ENCODE measurements at regions not wholly inside any gene's neighbourhood (a gene's known extent, or its start where the extent isn't known, plus 50 kb on each side); places are given as distances from the start of the nearest gene placed in this dataset.

- Histone ChIP-seq H3K4ac (replicated peaks; ENCODE audit: insufficient read length, low read depth, low read length) (no peak overlapping the region), H3K27ac (ENCODE audit: low read depth, low read length) (no peak overlapping the region), H3K23me2 (ENCODE audit: low read depth, low read length) (no peaks in the 10 kb centered on the region), H2BK20ac (ENCODE audit: low read length) (no peak overlapping the region), H3K9me3 (ENCODE audit: insufficient read depth in 2 of 2, low read depth in 1 of 2, low read length in 1 of 2) (no peaks in the 10 kb centered on the region), H4K5ac (ENCODE audit: insufficient read length, low read depth, low read length) (no peak overlapping the region), H3K56ac (replicated peaks; ENCODE audit: insufficient read length, low read depth, low read length) (no peak overlapping the region), H3K4me2 (ENCODE audit: insufficient read depth in 1 of 2, low read depth in 2 of 2, low read length in 2 of 2) (no peak overlapping the region), H3K14ac (ENCODE audit: insufficient read length) (no peak overlapping the region), H2AFZ (ENCODE audit: low read length) (no peak overlapping the region), H2BK120ac (replicated peaks; ENCODE audit: low read depth, low read length) (no peak overlapping the region), H3K27me3 (replicated peaks in 1 of 4; ENCODE audit: control insufficient read depth in 3 of 4, extremely low read depth in 1 of 4, insufficient read depth in 3 of 4, low read length in 3 of 4) (no peaks in the 10 kb centered on the region), H3K18ac (ENCODE audit: extremely low read depth, low read length) (no peak overlapping the region), H3K79me2 (ENCODE audit: control insufficient read depth in 1 of 2, insufficient read depth in 2 of 2, low read length in 2 of 2) (peaks cover 0 to 4% of the 10 kb centered on the region in 2 experiments; a peak in 1 of 4 replicates), H2BK15ac (ENCODE audit: low read length) (no peak overlapping the region), H4K91ac (replicated peaks; ENCODE audit: insufficient read length, low read length) (no peak overlapping the region), H3K23ac (ENCODE audit: insufficient read length) (no peak overlapping the region), H3K36me3 (ENCODE audit: control insufficient read depth in 2 of 4, insufficient read depth in 4 of 4, low read length in 3 of 4) (no peaks in the 10 kb centered on the region), H2BK5ac (ENCODE audit: low read depth, low read length) (no peak overlapping the region), H4K8ac (ENCODE audit: extremely low read depth, insufficient read depth, low read length) (no peak overlapping the region), H2BK12ac (ENCODE audit: low read depth, low read length) (no peak overlapping the region), H4K20me1 (replicated peaks in 1 of 2; ENCODE audit: control insufficient read depth in 1 of 2, insufficient read depth in 2 of 2, low read length in 2 of 2) (no peaks in the 10 kb centered on the region), H3K4me1 (replicated peaks in 1 of 4; ENCODE audit: control insufficient read depth in 3 of 4, insufficient read depth in 4 of 4, low read length in 3 of 4) (no peaks in the 10 kb centered on the region), H3K79me1 (ENCODE audit: low read depth, low read length) (no peaks in the 10 kb centered on the region), H3K4me3 (ENCODE audit: extremely low read depth in 1 of 4, insufficient read depth in 2 of 4, low read depth in 3 of 4, low read length in 4 of 4) (no peak overlapping the region), H3K9ac (replicated peaks in 1 of 4; ENCODE audit: extremely low read depth in 1 of 4, low read depth in 3 of 4, low read length in 3 of 4) (no peak overlapping the region), H2AK5ac (ENCODE audit: low read depth, low read length) (no peak overlapping the region)
- no peak for FAIRE-seq
- no peak for DNase-seq (ENCODE audit: low read depth in 1 of 2, low spot score in 2 of 2)
- CTCF ChIA-PET (ENCODE audit: partially characterized antibody) = no interaction called here
- 85% methylated on average over 5 of the region's 5 CpGs; no CpG with 5 or more reads in 1 of the 2 experiments for WGBS, 2 experiments (ENCODE audit: extremely low coverage in 1 of 2, insufficient coverage in 1 of 2, insufficient read length in 1 of 2, insufficient replicate concordance in 2 of 2, low coverage in 1 of 2, low lambda C conversion rate in 2 of 2, missing lambda C conversion rate in 1 of 2)
- POLR2A ChIA-PET (ENCODE audit: partially characterized antibody) = no interaction called here
- TF ChIP-seq JUND (IDR thresholded peaks at IDR 0.05; ENCODE audit: low read length) = no peak
- TF ChIP-seq SIN3A (conservative IDR thresholded peaks at IDR 0.05 in 1 of 2, IDR thresholded peaks at IDR 0.05 in 1 of 2; ENCODE audit: low read depth in 1 of 2, low read length in 2 of 2) = no peak
- TF ChIP-seq CHD2 (IDR thresholded peaks at IDR 0.05; ENCODE audit: low read length) = no peak
- no peak for TF ChIP-seq POLR2A (IDR thresholded peaks at IDR 0.05; ENCODE audit: control extremely low read depth in 1 of 2, low read depth in 2 of 2, low read length in 2 of 2)
- TF ChIP-seq PHF8 (conservative IDR thresholded peaks at IDR 0.05; ENCODE audit: low read depth, low read length) = no peak
- no peak for TF ChIP-seq GTF2F1 (IDR thresholded peaks at IDR 0.05; ENCODE audit: borderline replicate concordance, low read depth, low read length)
- TF ChIP-seq SAP30 (IDR thresholded peaks at IDR 0.05; ENCODE audit: insufficient read depth, insufficient replicate concordance, low read length) = no peak
- no peak for TF ChIP-seq SP4 (IDR thresholded peaks at IDR 0.05; ENCODE audit: low read length)
These were observed 169.3 kb downstream of the CEP135 start for GRCh38 chr4:56118055-56118454.
